ENCODE measurements at regions not wholly inside any gene's neighbourhood (a gene's known extent, or its start where the extent isn't known, plus 50 kb on each side); places are given as distances from the start of the nearest gene placed in this dataset.

GRCh38 chr5:84603568-84604185 lies 219.0 kb upstream of the EDIL3 start:
- TF ChIP-seq POLR2A (IDR thresholded peaks at IDR 0.05; ENCODE audit: low read depth, low read length) (no peak), POLR2AphosphoS5 (IDR thresholded peaks at IDR 0.05; ENCODE audit: low read depth, low read length) (no peak), TAF1 (IDR thresholded peaks at IDR 0.05; ENCODE audit: low read depth, low read length) (no peak)
